HG03135 (cell line): ENCODE measurements at regions not wholly inside any gene's neighbourhood (a gene's known extent, or its start where the extent isn't known, plus 50 kb on each side); places are given as distances from the start of the nearest gene placed in this dataset.

Experiments used
- ATAC-seq: cut with Tn5 transposase; IDR thresholded peaks from one replicate; pipeline ENCODE4 v1.9.1; 2021; ENCODE audit warnings: mild to moderate bottlenecking, moderate library complexity; ENCODE audit not compliant: unreplicated experiment

DNA sequence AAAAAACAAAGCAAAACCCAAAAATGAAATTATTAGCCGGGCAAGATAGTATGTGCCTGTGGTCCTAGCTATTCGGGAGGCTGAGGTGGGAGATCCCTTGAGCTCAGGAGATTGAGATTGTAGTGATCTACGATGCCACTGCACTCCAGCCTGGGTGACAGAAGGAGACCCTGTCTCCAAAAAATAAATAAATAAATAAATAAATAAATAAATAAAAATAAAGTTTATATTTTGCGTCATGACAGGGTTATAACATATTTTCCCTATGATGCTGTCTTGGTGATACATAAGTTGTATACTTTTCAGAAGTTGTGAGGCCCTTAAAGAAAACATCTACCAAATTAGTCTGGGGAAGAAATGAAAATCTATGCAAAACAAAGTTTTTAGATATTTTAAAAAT, 94.5 kb upstream of the MKLN1 start:
- ATAC-seq: no peak

DNA sequence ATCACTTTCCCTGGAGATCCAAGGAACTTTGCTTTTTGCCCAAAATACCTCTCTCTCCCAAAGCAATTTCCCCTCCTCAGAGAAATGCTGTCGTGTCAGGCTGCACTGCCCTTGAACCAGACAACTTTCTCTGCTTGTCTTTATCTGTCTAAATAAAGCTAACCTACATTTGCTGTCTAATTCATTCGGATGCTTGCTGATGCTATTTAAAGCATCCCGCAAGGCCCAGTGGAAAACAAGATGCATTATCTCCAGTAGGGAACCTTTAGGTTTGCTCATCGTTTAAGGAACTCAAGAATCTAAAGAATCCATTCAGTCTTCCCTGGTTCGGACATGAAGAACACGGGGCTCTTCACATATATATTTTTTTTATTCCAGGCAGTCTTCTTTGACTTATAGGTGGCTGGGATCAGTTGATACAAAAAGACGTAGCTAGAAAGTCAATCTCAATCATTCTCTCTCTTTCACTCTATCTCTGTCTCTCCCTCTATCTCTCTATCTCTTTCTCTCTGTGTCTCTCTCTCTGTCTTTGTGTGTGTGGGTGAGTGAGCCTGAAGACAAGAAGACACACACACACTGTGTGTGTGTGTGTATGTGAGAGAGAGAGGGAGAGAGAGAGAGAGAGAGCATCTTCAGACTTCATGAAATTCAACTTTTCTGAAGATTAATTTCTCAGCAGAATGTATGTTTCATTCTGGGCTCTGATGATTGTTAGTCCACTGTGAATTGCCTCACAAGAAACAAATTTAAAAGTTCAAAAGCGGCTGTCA, 92.8 kb upstream of the MKLN1 start:
- no peak for ATAC-seq

GRCh38 chr7:131235489-131236317, 92.0 kb upstream of the MKLN1 start:
- ATAC-seq: no peak

DNA sequence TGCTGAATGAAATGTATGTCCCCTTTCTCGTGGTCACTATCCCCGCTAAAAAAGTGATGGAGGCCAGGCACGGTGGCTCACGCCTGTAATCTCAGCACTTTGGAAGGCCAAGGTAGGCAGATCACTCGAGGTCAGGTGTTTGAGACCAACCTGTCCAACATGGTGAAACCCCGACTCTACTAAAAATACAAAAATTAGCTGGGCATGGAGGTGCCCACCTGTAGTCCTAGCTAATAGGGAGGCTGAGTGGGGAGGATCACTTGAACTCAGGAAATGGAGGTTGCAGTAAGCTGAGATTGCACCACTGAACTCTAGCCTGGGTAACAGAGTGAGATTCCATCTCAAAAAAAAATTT, 91.4 kb upstream of the MKLN1 start:
- ATAC-seq: no peak

- no peak for ATAC-seq
These were observed 89.2 kb upstream of the MKLN1 start for GRCh38 chr7:131238347-131238931.

GRCh38 chr7:131241386-131241785, 86.3 kb upstream of the MKLN1 start:
- no peak for ATAC-seq

GRCh38 chr7:131242123-131242650, 85.5 kb upstream of the MKLN1 start:
- ATAC-seq: no peak

- ATAC-seq: no peak
These were observed 83.3 kb upstream of the MKLN1 start for GRCh38 chr7:131244259-131244852.

- ATAC-seq: no peak
These were observed 78.7 kb upstream of the MKLN1 start for GRCh38 chr7:131249003-131249402.

DNA sequence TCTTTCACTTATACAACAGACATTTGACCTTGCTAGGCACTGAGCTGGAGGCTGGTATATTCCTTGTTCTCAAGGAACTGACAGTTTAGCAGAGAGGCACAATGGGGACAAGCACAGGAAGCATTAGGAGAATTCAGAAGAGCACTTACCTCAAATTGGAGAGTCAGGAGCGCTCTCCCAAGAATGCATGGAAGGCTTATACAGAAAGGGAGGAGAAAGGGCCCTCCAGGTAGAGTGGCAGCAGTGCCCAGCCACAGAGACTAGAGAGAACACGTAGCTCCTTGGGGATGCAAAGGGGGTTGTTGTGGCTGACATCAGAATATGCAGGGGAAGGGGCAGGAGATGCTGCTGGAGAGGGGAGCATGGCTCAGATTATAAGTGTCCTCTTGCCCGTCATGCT, 78.2 kb upstream of the MKLN1 start:
- no peak for ATAC-seq

DNA sequence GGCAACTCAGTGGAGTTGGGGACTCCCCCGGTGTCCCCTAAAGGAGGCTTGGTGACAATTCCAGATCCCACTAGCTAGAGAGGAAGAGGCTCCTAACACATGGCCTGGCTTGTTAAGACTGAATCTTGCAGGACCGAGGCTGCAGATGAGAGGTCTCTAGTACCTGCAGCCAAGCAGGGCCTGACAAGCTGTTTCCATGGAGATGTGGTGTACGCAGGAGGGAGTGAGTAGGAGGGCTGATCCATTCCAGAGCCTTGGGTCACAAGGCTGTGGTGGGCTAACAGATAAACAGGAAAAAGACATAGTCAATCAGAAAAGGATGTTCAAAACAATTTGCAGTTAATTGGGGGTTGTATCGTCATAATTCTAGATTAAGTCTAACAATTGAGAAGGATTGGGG, 77.3 kb upstream of the MKLN1 start:
- no peak for ATAC-seq

DNA sequence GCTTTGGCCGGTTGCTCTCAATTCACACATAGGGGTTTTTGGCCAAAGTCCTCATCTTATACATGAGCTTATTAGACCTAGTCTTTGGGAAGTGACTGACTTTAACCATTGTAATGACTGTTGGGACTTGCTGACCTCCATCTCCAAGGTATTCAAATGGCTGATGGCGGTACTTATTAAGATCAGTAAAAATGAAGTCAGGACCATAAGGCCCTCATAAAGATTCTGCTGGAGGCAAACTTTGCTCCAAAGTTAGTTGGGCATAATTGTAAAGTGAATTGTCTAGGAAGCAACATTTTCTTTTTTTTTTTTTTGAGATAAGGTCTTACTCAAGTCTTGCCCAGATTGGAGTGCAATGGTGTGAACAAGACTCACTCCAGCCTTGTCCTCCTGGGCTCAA, 76.3 kb upstream of the MKLN1 start:
- ATAC-seq: no peak

GRCh38 chr7:131252976-131253375, 74.7 kb upstream of the MKLN1 start:
- no peak for ATAC-seq

DNA sequence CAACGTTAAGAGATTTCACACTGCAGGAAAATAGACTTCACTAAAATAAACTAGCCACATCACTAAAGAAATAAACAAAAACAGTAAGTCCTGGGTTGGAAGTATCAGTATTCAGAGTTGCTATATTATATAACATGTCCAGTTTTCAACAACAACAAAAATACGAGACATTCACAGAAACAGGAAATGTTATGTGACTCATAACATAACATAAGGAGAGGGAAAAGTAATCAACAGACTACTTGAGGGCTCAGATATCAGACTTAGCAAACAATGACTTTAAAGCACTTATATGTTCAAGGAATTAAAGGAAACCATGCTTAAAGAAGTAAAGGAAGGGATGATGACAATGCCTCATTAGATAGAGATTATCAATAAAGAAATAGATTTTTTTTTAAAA, 73.5 kb upstream of the MKLN1 start:
- ATAC-seq: no peak

DNA sequence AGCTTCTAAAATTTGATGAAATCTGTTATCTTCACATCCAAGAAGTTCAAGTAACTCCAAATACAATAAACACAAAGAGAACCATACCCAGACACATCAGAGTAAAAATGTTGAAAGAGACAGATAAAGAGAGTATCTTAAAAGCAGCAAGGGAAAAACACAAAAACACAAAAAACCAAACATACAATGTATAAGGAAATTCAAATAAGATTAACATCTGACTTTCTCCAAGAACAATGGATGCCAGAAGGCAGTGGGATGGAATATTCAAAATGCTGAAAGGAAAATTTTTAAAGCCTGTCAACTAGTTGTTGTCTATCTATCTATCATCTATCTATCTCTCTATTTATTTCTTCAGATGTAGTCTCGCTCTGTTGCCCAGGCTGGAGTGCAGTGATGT, 72.4 kb upstream of the MKLN1 start:
- ATAC-seq: no peak

- no peak for ATAC-seq
These were observed 66.1 kb upstream of the MKLN1 start for GRCh38 chr7:131261476-131261994.

DNA sequence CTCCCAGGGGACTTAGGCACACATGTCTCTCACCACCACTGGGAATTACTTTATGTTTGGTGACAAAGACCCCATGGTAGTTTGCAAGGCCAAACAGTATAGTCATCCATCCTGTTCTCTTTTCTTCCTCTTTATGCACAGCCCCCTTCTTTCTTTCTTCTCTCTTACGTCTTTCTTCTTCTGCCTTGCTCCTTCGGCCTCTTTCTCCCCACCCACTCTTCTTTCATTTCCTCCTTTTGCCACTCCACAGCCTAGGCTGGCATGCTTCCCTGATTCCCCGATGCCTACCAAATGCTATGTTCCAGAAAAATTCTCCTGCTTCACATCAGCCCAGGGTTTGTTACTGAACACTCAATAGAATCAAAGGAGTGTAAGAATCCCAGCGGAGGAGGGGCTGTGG, 62.4 kb upstream of the MKLN1 start:
- ATAC-seq: no peak

GRCh38 chr7:131267631-131268030, 60.0 kb upstream of the MKLN1 start:
- no peak for ATAC-seq

DNA sequence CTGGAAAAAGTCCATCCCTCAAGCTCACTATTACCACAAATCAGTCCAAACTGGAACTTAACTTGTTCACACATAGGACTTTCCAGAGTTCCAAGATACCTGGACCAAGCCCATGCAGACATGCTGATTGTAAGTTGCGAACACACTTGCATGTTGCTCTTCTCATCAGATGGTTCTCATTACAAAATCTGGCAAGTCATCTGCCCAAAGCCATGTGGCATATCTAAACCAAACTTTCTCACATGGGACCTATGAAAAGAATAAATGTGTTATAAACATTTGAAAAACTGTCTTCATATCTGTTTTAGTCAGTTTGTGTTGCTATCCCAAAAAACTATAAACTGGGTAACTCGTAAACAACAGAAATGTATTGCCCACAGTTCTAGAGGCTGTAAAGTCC, 58.8 kb upstream of the MKLN1 start:
- ATAC-seq: no peak

DNA sequence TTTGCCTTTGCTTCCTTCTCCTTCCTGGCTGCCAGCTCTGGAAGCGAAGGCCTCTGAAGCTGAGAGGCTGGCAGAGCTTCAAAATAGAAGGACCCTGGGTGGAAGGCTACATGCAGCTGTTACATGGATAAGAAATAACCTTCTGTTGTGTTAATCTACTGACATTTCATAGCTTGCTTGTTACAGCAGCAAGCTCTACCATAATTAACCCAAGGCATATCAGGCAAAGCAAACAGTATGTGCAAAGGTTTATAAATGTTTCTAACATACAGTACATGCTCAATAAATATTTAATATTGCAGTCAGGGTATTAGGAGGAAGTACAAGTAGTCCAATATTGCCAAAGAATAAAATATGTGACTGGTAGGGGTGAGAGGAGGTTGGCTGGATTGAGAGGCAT, 55.6 kb upstream of the MKLN1 start:
- no peak for ATAC-seq

DNA sequence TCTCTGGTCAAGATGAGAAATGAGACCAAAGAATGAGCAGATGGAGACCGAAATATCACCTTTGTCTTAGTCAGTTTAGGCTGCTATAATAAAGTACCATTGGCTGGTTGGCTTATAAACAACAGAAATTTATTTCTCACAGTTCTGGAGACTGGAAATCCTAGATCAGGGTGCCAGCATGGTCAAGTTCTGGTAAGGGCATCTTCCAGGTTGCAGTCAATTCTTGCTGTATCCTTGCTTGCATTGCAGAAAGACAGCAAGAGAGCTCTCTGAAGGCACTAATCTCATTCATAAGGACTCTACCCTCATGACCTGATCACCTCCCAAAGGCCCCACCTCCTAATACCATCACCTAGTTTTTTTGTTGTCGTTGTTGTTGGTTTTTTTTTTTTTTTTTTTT, 52.7 kb upstream of the MKLN1 start:
- no peak for ATAC-seq
